Stomach (tissue), 8 donors: ENCODE measurements at regions not wholly inside any gene's neighbourhood (a gene's known extent, or its start where the extent isn't known, plus 50 kb on each side); places are given as distances from the start of the nearest gene placed in this dataset.
A peak's percentile ranks its signal among the peaks of the same experiment; 100 is the strongest.

ENCODE experiments used
- DNase-seq, 2 donors: peaks; one replicate each; pipeline versions ENCODE4 v3.0.0 to v3.0.0-alpha.2; 2013 to 2019
- H3K27ac ChIP-seq, 5 donors: fragments of 200-600 bp in 4 of 5; sonication (generic) in 4 of 5; one replicate each; pipeline ENCODE4 v1.5.1; 2013 to 2019; ENCODE audit warnings: mild to moderate bottlenecking in 1 of 5, moderate library complexity in 1 of 5
- H3K27me3 ChIP-seq, 3 donors: fragments of 200-600 bp; sonication (generic); one replicate each; pipeline ENCODE4 v1.5.1; 2017 to 2019; ENCODE audit warnings: mixed run types in 1 of 3
- H3K36me3 ChIP-seq, 4 donors: fragments of 200-600 bp; sonication (generic); 1 replicate in 3 of 4; 2 replicates in 1 of 4; pipeline ENCODE4 v1.5.1; 2016 to 2019
- H3K4me1 ChIP-seq, 4 donors: fragments of 200-600 bp; sonication (generic); one replicate each; pipeline ENCODE4 v1.5.1; 2016 to 2019
- H3K4me3 ChIP-seq, 4 donors: fragments of 200-600 bp; sonication (generic) in 3 of 4; one replicate each; pipeline ENCODE4 v1.5.1; 2016 to 2019; ENCODE audit warnings: mild to moderate bottlenecking in 1 of 4
- H3K9me3 ChIP-seq, 4 donors: fragments of 200-600 bp; sonication (generic); one replicate each; pipeline ENCODE4 v1.5.1; 2016 to 2019
- EP300 ChIP-seq: sonication (generic); formaldehyde crosslinking; IDR thresholded peaks from one replicate; pipeline ENCODE4 v1.6.1; 2017; ENCODE audit warnings: antibody characterized with exemption
- POLR2A ChIP-seq, 4 donors: fragments of 450-650 bp; IDR thresholded peaks; one replicate each; pipeline ENCODE4 v1.6.1; 2016; ENCODE audit warnings: antibody characterized with exemption in 4 of 4, control low read depth in 2 of 4, mild to moderate bottlenecking in 1 of 4, moderate library complexity in 1 of 4
- POLR2AphosphoS5 ChIP-seq, 3 donors: sonication (generic); formaldehyde crosslinking; IDR thresholded peaks; one replicate each; pipeline ENCODE4 v1.6.1; 2016; ENCODE audit warnings: antibody characterized with exemption in 3 of 3
- WGBS, 5 donors: extraction: QIAGEN DNeasy Blood & Tissue Kit in 3 of 5; methylation state at CpG; one replicate each; pipeline versions ENCODE4 v1.1.5 to v1.1.7; 2013 to 2018; 5-methylcytosine and 5-hydroxymethylcytosine counted together
- intact Hi-C: fragments of 100-400 bp; cut with DNase I; formaldehyde crosslinking; loops from one replicate; pipeline ENCODE4 v1.15.1; 2023; ENCODE audit warnings: low total_unique reads
- TF ChIP-seq, protein P1 (sequence below), 7 experiments: fragments of 450-650 bp in 4 of 7; fragments of 200-600 bp in 3 of 7; sonication (generic) in 3 of 7; IDR thresholded peaks; one replicate each; pipeline ENCODE4 v1.5.1; 2016 to 2019; ENCODE audit warnings: antibody characterized with exemption in 7 of 7, control low read depth in 2 of 7, mild to moderate bottlenecking in 1 of 7
- donor health status: healthy with polysubstance abuse.
- donor health status: Bipolar disorder and iron deficiency.
- donor health status: healthy.

DNA sequence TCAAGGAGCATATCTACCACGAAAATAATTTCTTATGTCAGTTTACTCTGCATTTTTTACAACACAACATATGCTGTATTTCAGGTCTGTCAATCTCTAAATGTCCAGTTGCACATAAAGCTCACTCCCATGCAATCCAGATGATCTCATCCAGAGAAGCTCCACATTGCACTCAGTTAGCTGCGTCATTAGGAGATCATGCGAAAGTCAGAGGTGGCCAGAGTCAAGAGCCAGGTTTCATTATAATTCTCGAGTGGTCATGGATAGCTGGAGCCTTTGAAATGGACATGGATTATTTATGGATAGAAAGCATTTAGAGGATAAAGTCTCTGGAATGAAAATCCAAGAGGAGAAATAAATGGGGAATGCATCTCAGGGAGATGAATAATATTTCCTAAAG lies 232.3 kb downstream of the GAS1 start:
- Histone ChIP-seq H3K27me3 (no peaks in the 10 kb centered on the region), H3K9me3 (no peaks in the 10 kb centered on the region), H3K27ac (peak overlapping the region in 1 of 5 donors; percentile 19), H3K36me3 (no peaks in the 10 kb centered on the region), H3K4me1 (no peaks in the 10 kb centered on the region), H3K4me3 (no peak overlapping the region)
- intact Hi-C loops: no loop called here
- TF ChIP-seq, protein P1, sequence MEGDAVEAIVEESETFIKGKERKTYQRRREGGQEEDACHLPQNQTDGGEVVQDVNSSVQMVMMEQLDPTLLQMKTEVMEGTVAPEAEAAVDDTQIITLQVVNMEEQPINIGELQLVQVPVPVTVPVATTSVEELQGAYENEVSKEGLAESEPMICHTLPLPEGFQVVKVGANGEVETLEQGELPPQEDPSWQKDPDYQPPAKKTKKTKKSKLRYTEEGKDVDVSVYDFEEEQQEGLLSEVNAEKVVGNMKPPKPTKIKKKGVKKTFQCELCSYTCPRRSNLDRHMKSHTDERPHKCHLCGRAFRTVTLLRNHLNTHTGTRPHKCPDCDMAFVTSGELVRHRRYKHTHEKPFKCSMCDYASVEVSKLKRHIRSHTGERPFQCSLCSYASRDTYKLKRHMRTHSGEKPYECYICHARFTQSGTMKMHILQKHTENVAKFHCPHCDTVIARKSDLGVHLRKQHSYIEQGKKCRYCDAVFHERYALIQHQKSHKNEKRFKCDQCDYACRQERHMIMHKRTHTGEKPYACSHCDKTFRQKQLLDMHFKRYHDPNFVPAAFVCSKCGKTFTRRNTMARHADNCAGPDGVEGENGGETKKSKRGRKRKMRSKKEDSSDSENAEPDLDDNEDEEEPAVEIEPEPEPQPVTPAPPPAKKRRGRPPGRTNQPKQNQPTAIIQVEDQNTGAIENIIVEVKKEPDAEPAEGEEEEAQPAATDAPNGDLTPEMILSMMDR (IDR thresholded peaks at IDR 0.05): no peak
- TF ChIP-seq POLR2A (IDR thresholded peaks at IDR 0.05): no peak
- no peak for TF ChIP-seq POLR2AphosphoS5 (IDR thresholded peaks at IDR 0.05)
- TF ChIP-seq EP300: no peak
- WGBS, 5 donors: 64 to 80% (median 73%) methylated on average over 4 of the region's 4 CpGs
- DNase-seq: peak in 1 of 2 donors; percentile 73

DNA sequence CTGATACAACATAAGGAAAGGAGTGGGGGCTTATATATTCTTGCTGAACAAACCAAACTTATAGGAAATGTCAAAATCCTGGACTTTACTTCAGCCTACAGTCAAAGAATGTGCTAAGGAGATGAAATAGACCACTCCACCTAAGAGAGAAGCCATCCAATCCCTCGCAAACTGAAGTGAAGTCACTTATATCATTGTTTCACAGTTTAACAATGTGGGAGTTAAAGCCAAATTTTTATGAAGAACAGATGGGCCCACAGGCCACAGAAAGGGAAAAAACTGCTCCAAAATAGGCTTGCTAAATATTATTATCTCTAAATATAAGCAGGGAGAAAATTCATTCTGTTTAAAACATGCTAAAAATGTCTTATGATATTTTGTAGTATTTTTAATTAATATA lies 233.3 kb downstream of the GAS1 start:
- DNase-seq: peak in 1 of 2 donors; percentile 65
- Histone ChIP-seq H3K27me3 (no peaks in the 10 kb centered on the region), H3K36me3 (no peaks in the 10 kb centered on the region), H3K27ac (no peak overlapping the region), H3K9me3 (no peaks in the 10 kb centered on the region), H3K4me1 (no peaks in the 10 kb centered on the region), H3K4me3 (no peak overlapping the region)
- intact Hi-C loops: no loop called here
- TF ChIP-seq POLR2A (IDR thresholded peaks at IDR 0.05): no peak
- TF ChIP-seq EP300: no peak
- no peak for TF ChIP-seq POLR2AphosphoS5 (IDR thresholded peaks at IDR 0.05)
- TF ChIP-seq, protein P1 (IDR thresholded peaks at IDR 0.05): no peak
- WGBS, 5 donors: 71 to 92% (median 90%) methylated on average over 1 of the region's 1 CpG

DNA sequence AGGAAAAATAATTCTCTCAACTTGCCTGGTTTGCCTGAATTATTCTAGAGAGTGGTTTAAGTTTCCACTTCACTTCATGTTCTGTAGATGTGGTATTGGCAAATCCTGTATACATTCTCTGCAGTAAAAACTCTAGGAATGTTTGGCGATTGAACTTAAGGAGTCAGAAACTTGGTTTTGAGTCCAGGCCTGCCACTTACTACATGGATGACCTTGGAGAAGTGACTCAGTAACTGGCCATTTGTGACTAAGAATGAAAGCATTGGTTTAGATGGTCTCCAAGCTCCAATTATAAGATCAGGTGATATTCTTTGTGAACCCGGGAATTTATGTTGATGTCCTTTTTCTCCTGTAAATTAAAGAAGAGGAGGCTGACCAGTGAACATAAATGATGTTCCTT lies 233.8 kb downstream of the GAS1 start:
- Histone ChIP-seq H3K27ac (no peak overlapping the region), H3K27me3 (no peaks in the 10 kb centered on the region), H3K36me3 (no peaks in the 10 kb centered on the region), H3K9me3 (no peaks in the 10 kb centered on the region), H3K4me3 (no peak overlapping the region), H3K4me1 (no peaks in the 10 kb centered on the region)
- intact Hi-C loops: no loop called here
- TF ChIP-seq EP300: no peak
- no peak for TF ChIP-seq POLR2A (IDR thresholded peaks at IDR 0.05)
- TF ChIP-seq, protein P1 (IDR thresholded peaks at IDR 0.05): no peak
- TF ChIP-seq POLR2AphosphoS5 (IDR thresholded peaks at IDR 0.05): no peak
- WGBS, 5 donors: 88 to 96% (median 91%) methylated on average over 2 of the region's 2 CpGs
- no peak for DNase-seq

DNA sequence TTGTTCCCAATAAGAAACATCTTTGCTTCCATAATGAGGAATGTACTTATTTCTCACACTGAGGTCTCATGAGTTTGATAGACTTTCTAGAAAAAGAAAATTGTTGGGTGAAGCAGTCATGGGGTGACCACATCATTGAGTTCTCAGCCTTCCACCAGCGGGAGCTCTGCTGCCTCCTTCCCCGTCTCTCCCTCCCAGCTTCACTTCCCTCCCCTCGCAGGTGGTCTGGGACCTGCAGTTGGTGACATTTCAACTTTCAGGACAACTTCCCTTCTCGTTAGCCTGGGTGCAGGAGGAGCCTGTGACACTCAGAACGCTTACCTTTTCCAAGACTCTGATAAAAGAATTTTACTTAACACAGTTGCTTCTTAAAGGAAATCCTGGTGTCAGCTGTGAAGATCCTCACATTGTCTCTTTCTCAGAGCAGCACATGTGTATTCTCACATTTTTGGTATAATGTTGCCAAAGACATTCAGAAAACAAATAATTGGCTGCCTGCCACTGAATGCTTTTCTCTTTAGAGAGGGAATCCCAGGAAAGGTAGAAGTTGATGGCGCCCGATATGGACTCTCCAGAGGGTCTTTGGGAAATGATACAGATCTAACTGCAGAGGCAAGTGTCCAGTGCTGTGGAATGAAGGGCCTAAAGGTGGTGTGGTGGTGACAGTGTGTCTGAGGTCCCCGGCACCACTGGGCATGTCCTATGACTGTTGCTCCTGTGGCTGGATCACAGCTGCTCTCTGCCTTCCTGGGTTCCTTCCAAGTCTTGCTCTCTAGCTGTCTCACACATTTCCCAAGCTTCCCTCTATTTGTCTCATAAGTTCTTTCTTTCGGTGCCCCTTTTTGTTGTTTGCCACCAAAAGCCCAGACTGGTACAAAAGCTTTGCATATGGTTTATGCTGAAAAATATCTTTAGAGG lies 238.1 kb downstream of the GAS1 start:
- Histone ChIP-seq H3K27me3 (no peaks in the 10 kb centered on the region), H3K4me1 (no peaks in the 10 kb centered on the region), H3K9me3 (no peaks in the 10 kb centered on the region), H3K36me3 (no peaks in the 10 kb centered on the region), H3K27ac (no peak overlapping the region), H3K4me3 (no peak overlapping the region)
- intact Hi-C loops: no loop called here
- no peak for DNase-seq
- WGBS, 5 donors: 81 to 86% (median 84%) methylated on average over 9 of the region's 9 CpGs
- TF ChIP-seq POLR2A (IDR thresholded peaks at IDR 0.05) (no peak), EP300 (no peak), POLR2AphosphoS5 (IDR thresholded peaks at IDR 0.05) (no peak)
- TF ChIP-seq, protein P1 (IDR thresholded peaks at IDR 0.05): no peak
